H1 (cell line): ENCODE measurements at regions not wholly inside any gene's neighbourhood (a gene's known extent, or its start where the extent isn't known, plus 50 kb on each side); places are given as distances from the start of the nearest gene placed in this dataset.

Experiments used
- ATF2 ChIP-seq: IDR thresholded peaks from 2 replicates; pipeline ENCODE4 v1.6.1; 2012; ENCODE audit warnings: low read length, inconsistent platforms
- EGR1 ChIP-seq: IDR thresholded peaks from 2 replicates; pipeline ENCODE4 v1.6.1; 2011; ENCODE audit warnings: low read depth, low read length, borderline replicate concordance
- MAFK ChIP-seq: IDR thresholded peaks from 2 replicates; pipeline ENCODE4 v1.6.1; 2012; ENCODE audit warnings: low read depth, mild to moderate bottlenecking, improper control_type of control experiment, low read length
- POLR2AphosphoS5 ChIP-seq: IDR thresholded peaks from 2 replicates; pipeline ENCODE4 v1.6.1; 2011; ENCODE audit warnings: low read depth, low read length
- SP4 ChIP-seq: IDR thresholded peaks from 2 replicates; pipeline ENCODE4 v1.6.1; 2012; ENCODE audit warnings: low read length, inconsistent platforms
- TBP ChIP-seq: IDR thresholded peaks from 2 replicates; pipeline ENCODE4 v1.6.1; 2011; ENCODE audit warnings: low read depth, low read length, improper control_type of control experiment
- TF ChIP-seq, protein P1 (sequence below): fragments of 300-600 bp; sonication (generic); IDR thresholded peaks from 2 replicates; pipeline ENCODE4 v1.7.1; 2012; ENCODE audit warnings: low read length, moderate library complexity, mild to moderate bottlenecking, inconsistent platforms; ENCODE audit not compliant: insufficient replicate concordance

GRCh38 chr1:176323472-176323871 is 116.4 kb upstream of the COP1 start (continued):
- TF ChIP-seq, protein P1, sequence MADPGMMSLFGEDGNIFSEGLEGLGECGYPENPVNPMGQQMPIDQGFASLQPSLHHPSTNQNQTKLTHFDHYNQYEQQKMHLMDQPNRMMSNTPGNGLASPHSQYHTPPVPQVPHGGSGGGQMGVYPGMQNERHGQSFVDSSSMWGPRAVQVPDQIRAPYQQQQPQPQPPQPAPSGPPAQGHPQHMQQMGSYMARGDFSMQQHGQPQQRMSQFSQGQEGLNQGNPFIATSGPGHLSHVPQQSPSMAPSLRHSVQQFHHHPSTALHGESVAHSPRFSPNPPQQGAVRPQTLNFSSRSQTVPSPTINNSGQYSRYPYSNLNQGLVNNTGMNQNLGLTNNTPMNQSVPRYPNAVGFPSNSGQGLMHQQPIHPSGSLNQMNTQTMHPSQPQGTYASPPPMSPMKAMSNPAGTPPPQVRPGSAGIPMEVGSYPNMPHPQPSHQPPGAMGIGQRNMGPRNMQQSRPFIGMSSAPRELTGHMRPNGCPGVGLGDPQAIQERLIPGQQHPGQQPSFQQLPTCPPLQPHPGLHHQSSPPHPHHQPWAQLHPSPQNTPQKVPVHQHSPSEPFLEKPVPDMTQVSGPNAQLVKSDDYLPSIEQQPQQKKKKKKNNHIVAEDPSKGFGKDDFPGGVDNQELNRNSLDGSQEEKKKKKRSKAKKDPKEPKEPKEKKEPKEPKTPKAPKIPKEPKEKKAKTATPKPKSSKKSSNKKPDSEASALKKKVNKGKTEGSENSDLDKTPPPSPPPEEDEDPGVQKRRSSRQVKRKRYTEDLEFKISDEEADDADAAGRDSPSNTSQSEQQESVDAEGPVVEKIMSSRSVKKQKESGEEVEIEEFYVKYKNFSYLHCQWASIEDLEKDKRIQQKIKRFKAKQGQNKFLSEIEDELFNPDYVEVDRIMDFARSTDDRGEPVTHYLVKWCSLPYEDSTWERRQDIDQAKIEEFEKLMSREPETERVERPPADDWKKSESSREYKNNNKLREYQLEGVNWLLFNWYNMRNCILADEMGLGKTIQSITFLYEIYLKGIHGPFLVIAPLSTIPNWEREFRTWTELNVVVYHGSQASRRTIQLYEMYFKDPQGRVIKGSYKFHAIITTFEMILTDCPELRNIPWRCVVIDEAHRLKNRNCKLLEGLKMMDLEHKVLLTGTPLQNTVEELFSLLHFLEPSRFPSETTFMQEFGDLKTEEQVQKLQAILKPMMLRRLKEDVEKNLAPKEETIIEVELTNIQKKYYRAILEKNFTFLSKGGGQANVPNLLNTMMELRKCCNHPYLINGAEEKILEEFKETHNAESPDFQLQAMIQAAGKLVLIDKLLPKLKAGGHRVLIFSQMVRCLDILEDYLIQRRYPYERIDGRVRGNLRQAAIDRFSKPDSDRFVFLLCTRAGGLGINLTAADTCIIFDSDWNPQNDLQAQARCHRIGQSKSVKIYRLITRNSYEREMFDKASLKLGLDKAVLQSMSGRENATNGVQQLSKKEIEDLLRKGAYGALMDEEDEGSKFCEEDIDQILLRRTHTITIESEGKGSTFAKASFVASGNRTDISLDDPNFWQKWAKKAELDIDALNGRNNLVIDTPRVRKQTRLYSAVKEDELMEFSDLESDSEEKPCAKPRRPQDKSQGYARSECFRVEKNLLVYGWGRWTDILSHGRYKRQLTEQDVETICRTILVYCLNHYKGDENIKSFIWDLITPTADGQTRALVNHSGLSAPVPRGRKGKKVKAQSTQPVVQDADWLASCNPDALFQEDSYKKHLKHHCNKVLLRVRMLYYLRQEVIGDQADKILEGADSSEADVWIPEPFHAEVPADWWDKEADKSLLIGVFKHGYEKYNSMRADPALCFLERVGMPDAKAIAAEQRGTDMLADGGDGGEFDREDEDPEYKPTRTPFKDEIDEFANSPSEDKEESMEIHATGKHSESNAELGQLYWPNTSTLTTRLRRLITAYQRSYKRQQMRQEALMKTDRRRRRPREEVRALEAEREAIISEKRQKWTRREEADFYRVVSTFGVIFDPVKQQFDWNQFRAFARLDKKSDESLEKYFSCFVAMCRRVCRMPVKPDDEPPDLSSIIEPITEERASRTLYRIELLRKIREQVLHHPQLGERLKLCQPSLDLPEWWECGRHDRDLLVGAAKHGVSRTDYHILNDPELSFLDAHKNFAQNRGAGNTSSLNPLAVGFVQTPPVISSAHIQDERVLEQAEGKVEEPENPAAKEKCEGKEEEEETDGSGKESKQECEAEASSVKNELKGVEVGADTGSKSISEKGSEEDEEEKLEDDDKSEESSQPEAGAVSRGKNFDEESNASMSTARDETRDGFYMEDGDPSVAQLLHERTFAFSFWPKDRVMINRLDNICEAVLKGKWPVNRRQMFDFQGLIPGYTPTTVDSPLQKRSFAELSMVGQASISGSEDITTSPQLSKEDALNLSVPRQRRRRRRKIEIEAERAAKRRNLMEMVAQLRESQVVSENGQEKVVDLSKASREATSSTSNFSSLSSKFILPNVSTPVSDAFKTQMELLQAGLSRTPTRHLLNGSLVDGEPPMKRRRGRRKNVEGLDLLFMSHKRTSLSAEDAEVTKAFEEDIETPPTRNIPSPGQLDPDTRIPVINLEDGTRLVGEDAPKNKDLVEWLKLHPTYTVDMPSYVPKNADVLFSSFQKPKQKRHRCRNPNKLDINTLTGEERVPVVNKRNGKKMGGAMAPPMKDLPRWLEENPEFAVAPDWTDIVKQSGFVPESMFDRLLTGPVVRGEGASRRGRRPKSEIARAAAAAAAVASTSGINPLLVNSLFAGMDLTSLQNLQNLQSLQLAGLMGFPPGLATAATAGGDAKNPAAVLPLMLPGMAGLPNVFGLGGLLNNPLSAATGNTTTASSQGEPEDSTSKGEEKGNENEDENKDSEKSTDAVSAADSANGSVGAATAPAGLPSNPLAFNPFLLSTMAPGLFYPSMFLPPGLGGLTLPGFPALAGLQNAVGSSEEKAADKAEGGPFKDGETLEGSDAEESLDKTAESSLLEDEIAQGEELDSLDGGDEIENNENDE = no peak
- TF ChIP-seq SP4 (no peak), MAFK (no peak), TBP (no peak), ATF2 (no peak), EGR1 (no peak), POLR2AphosphoS5 (no peak)
